ENCODE measurements at regions not wholly inside any gene's neighbourhood (a gene's known extent, or its start where the extent isn't known, plus 50 kb on each side); places are given as distances from the start of the nearest gene placed in this dataset.
A peak's percentile ranks its signal among the peaks of the same experiment; 100 is the strongest.

- DNase-seq, result no peak
Measured at GRCh38 chr4:32158961-32159360, 1438.8 kb downstream of the PCDH7 start.

- DNase-seq, result no peak
Measured at GRCh38 chr4:32161392-32161791, 1441.2 kb downstream of the PCDH7 start.

- no peak for DNase-seq
Measured at GRCh38 chr4:32163125-32163524, 1443.0 kb downstream of the PCDH7 start.

GRCh38 chr4:32169841-32170240 lies 1449.7 kb downstream of the PCDH7 start:
- DNase-seq, result no peak

GRCh38 chr4:32172086-32172485 lies 1451.9 kb downstream of the PCDH7 start:
- DNase-seq, result no peak

GRCh38 chr4:32172761-32173160 lies 1452.6 kb downstream of the PCDH7 start:
- no peak for DNase-seq

- DNase-seq, result no peak
Measured at GRCh38 chr4:32180086-32180485, 1459.9 kb downstream of the PCDH7 start.

GRCh38 chr4:32184186-32184585 lies 1464.0 kb downstream of the PCDH7 start:
- DNase-seq, result no peak

GRCh38 chr4:32189130-32189529 lies 1469.0 kb downstream of the PCDH7 start:
- no peak for DNase-seq

- DNase-seq, result no peak
Measured at GRCh38 chr4:32189788-32190187, 1469.6 kb downstream of the PCDH7 start.

GRCh38 chr4:32191961-32192360 lies 1471.8 kb downstream of the PCDH7 start:
- peak; percentile 4 for DNase-seq

- no peak for DNase-seq
Measured at GRCh38 chr4:32192363-32192762, 1472.2 kb downstream of the PCDH7 start.

GRCh38 chr4:32192991-32193390 lies 1472.8 kb downstream of the PCDH7 start:
- DNase-seq, result no peak

GRCh38 chr4:32196950-32197688 lies 1477.0 kb downstream of the PCDH7 start:
- DNase-seq, result no peak

GRCh38 chr4:32199639-32200038 lies 1479.5 kb downstream of the PCDH7 start:
- no peak for DNase-seq

- DNase-seq, result no peak
Measured at GRCh38 chr4:32203340-32203739, 1483.2 kb downstream of the PCDH7 start.

- no peak for DNase-seq
Measured at GRCh38 chr4:32206756-32207155, 1486.6 kb downstream of the PCDH7 start.

- DNase-seq, result no peak
Measured at GRCh38 chr4:32207456-32207855, 1487.3 kb downstream of the PCDH7 start.

GRCh38 chr4:32215277-32215676 lies 1495.1 kb downstream of the PCDH7 start:
- DNase-seq, result no peak

GRCh38 chr4:32216502-32216901 lies 1496.3 kb downstream of the PCDH7 start:
- no peak for DNase-seq

- no peak for DNase-seq
Measured at GRCh38 chr4:32219306-32220075, 1499.3 kb downstream of the PCDH7 start.

GRCh38 chr4:32226204-32226603 lies 1506.0 kb downstream of the PCDH7 start:
- DNase-seq, result no peak

- DNase-seq, result no peak
Measured at GRCh38 chr4:32226733-32227132, 1506.6 kb downstream of the PCDH7 start.

All from muscle of arm (tissue), 1 donor.